ENCODE measurements at regions not wholly inside any gene's neighbourhood (a gene's known extent, or its start where the extent isn't known, plus 50 kb on each side); places are given as distances from the start of the nearest gene placed in this dataset.

- TF ChIP-seq CTCF (IDR thresholded peaks at IDR 0.05): no peak
Measured at GRCh38 chr4:133972586-133972985, 229.0 kb downstream of the PABPC4L start.

GRCh38 chr4:133969202-133969848, 232.3 kb downstream of the PABPC4L start:
- no peak for TF ChIP-seq CTCF (IDR thresholded peaks at IDR 0.05)

- no peak for TF ChIP-seq CTCF (IDR thresholded peaks at IDR 0.05)
Measured at GRCh38 chr4:133968174-133968573, 233.4 kb downstream of the PABPC4L start.

- no peak for TF ChIP-seq CTCF (IDR thresholded peaks at IDR 0.05)
Measured at GRCh38 chr4:133960975-133961374, 240.6 kb downstream of the PABPC4L start.

- no peak for TF ChIP-seq CTCF (IDR thresholded peaks at IDR 0.05)
Measured at GRCh38 chr4:133943081-133943480, 258.5 kb downstream of the PABPC4L start.

GRCh38 chr4:133938061-133938460, 263.5 kb downstream of the PABPC4L start:
- no peak for TF ChIP-seq CTCF (IDR thresholded peaks at IDR 0.05)

GRCh38 chr4:133929531-133930239, 271.9 kb downstream of the PABPC4L start:
- no peak for TF ChIP-seq CTCF (IDR thresholded peaks at IDR 0.05)
